Prostate gland (tissue), 2 donors: ENCODE measurements at regions not wholly inside any gene's neighbourhood (a gene's known extent, or its start where the extent isn't known, plus 50 kb on each side); places are given as distances from the start of the nearest gene placed in this dataset.
A peak's percentile ranks its signal among the peaks of the same experiment; 100 is the strongest.

Experiments
- DNase-seq: peaks from one replicate; pipeline ENCODE4 v3.0.0-alpha.2; 2019; ENCODE audit warnings: low spot score
- H3K27ac ChIP-seq, 2 donors: fragments of 200-600 bp; sonication (generic); 2 replicates each; pipeline ENCODE4 v1.5.1; 2017 to 2019
- H3K27me3 ChIP-seq: fragments of 200-600 bp; sonication (generic); replicated peaks from 2 replicates; pipeline ENCODE4 v1.5.1; 2019; ENCODE audit not compliant: insufficient read depth
- H3K36me3 ChIP-seq, 2 donors: fragments of 200-600 bp; sonication (generic); 1 replicate in 1 of 2; 2 replicates in 1 of 2; pipeline versions ENCODE4 v1.5.1 to v1.8.1; 2017 to 2019
- H3K4me1 ChIP-seq: fragments of 200-600 bp; sonication (generic); replicated peaks from 2 replicates; pipeline ENCODE4 v1.5.1; 2019
- H3K4me3 ChIP-seq, 2 donors: fragments of 200-600 bp; sonication (generic); 2 replicates each; pipeline ENCODE4 v1.5.1; 2017 to 2019
- H3K9me3 ChIP-seq: fragments of 200-600 bp; sonication (generic); 2 replicates; pipeline ENCODE4 v1.5.1; 2017
- POLR2A ChIP-seq: fragments of 450-650 bp; IDR thresholded peaks from one replicate; pipeline ENCODE4 v1.6.1; 2016; ENCODE audit warnings: antibody characterized with exemption, mild to moderate bottlenecking
- POLR2AphosphoS5 ChIP-seq: sonication (generic); formaldehyde crosslinking; IDR thresholded peaks from one replicate; pipeline ENCODE4 v1.6.1; 2017; ENCODE audit warnings: antibody characterized with exemption
- WGBS: methylation state at CpG from one replicate; pipeline ENCODE4 v1.1.5; 2018; 5-methylcytosine and 5-hydroxymethylcytosine counted together
- intact Hi-C: fragments of 100-400 bp; cut with DNase I; formaldehyde crosslinking; loops from one replicate; pipeline ENCODE4 v1.14.2; 2022
- TF ChIP-seq, protein P1 (sequence below), 4 experiments: fragments of 200-600 bp in 2 of 4; fragments of 450-650 bp in 2 of 4; sonication (generic) in 2 of 4; IDR thresholded peaks; 1 replicate in 3 of 4; 2 replicates in 1 of 4; pipeline ENCODE4 v1.5.1; 2016 to 2019; ENCODE audit warnings: antibody characterized with exemption in 4 of 4, mild to moderate bottlenecking in 2 of 4, moderate library complexity in 2 of 4

DNA sequence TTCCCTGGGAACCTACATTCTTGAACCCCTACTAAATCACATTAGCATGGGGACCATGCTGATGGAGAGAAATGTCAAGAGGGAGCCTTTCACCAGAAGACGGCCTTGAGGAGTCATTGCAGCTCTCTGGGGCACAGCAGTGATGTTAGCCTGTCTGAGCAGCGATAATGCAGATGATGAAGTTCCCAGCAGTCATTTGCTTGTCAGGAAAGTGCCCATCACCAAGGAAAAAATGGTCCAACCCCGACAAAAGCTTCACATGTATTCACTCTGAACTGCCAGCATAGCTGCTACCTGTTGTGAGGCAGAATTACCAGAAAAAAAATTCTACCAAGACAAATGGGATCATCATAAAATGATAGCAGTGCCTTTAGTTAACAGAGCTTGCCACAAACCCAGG, 238.4 kb upstream of the UMPS start:
- DNase-seq, result no peak
- intact Hi-C loops, result loop anchor here (2.0 kb wide), 1 partner anchor 57 kb away; no protein-coding TSS in a partner anchor
- 97% methylated on average over 3 of the region's 3 CpGs for WGBS

DNA sequence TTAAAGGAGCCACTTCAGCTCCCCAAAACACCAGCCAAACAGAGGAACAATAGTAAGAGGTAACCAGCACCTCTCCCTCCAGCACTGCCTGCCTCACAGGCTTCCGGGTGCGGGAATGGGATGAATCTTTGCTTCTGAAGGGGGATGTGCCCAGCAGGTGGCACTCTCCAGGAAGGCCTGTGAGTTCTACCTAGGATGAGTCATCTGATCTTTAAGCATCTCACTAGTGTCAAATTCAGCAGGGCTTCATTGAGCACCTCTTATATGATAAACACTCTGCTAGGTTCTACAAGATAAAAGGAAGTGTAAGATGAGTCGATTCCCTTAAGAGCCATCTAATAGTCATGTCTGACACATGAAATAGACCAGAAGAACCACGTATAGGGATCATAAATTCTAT, 237.4 kb upstream of the UMPS start:
- intact Hi-C loops, result loop anchor here (2.0 kb wide), 1 partner anchor 56 kb away; no protein-coding TSS in a partner anchor
- no peaks in the 10 kb centered on the region for H3K4me1 ChIP-seq
- TF ChIP-seq, protein P1, sequence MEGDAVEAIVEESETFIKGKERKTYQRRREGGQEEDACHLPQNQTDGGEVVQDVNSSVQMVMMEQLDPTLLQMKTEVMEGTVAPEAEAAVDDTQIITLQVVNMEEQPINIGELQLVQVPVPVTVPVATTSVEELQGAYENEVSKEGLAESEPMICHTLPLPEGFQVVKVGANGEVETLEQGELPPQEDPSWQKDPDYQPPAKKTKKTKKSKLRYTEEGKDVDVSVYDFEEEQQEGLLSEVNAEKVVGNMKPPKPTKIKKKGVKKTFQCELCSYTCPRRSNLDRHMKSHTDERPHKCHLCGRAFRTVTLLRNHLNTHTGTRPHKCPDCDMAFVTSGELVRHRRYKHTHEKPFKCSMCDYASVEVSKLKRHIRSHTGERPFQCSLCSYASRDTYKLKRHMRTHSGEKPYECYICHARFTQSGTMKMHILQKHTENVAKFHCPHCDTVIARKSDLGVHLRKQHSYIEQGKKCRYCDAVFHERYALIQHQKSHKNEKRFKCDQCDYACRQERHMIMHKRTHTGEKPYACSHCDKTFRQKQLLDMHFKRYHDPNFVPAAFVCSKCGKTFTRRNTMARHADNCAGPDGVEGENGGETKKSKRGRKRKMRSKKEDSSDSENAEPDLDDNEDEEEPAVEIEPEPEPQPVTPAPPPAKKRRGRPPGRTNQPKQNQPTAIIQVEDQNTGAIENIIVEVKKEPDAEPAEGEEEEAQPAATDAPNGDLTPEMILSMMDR (IDR thresholded peaks at IDR 0.05), result peak in 3 of 4 experiments; percentile 36 to 51 (median 45)
- TF ChIP-seq POLR2A, result no peak
- H3K27me3 ChIP-seq, result no peaks in the 10 kb centered on the region
- H3K9me3 ChIP-seq, result no peaks in the 10 kb centered on the region
- no peaks in the 10 kb centered on the region for H3K36me3 ChIP-seq
- WGBS, result 90% methylated on average over 4 of the region's 4 CpGs
- peak; percentile 38 for DNase-seq
- H3K27ac ChIP-seq, result no peak overlapping the region
- no peak overlapping the region for H3K4me3 ChIP-seq

More for the DNA sequence above, 238.4 kb upstream of the UMPS start:
- Histone ChIP-seq H3K27ac (no peak overlapping the region), H3K4me3 (no peak overlapping the region), H3K27me3 (no peaks in the 10 kb centered on the region), H3K36me3 (no peaks in the 10 kb centered on the region), H3K4me1 (no peaks in the 10 kb centered on the region), H3K9me3 (no peaks in the 10 kb centered on the region)
- TF ChIP-seq POLR2A (no peak), POLR2AphosphoS5 (no peak)
- TF ChIP-seq, protein P1 (IDR thresholded peaks at IDR 0.05), result no peak

DNA sequence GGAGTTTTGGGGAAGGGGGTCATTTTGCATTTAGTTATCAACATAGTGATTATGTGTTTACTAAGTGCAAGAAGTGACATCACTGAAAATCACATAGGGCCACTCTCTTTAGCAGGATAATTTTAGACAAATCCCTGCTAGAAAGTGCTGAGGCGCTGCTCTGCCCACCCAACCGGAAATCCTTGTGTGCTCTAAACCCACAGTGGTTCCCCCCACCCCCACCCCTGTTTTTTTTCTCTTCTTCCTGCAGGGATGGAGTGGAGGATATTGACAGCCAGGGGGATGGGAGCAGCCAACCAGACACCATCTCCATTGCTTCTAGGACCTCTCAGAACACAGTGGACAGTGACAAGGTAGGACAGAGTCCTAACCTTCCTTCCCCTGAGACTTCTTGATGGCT, 234.2 kb upstream of the UMPS start:
- intact Hi-C loops, result no loop called here
- DNase-seq, result no peak
- Histone ChIP-seq H3K27me3 (no peaks in the 10 kb centered on the region), H3K4me1 (no peaks in the 10 kb centered on the region), H3K27ac (no peak overlapping the region), H3K9me3 (no peaks in the 10 kb centered on the region), H3K4me3 (no peak overlapping the region), H3K36me3 (no peaks in the 10 kb centered on the region)
- TF ChIP-seq, protein P1 (IDR thresholded peaks at IDR 0.05), result no peak
- TF ChIP-seq POLR2AphosphoS5 (no peak), POLR2A (no peak)
- WGBS, result 80% methylated on average over 2 of the region's 2 CpGs

DNA sequence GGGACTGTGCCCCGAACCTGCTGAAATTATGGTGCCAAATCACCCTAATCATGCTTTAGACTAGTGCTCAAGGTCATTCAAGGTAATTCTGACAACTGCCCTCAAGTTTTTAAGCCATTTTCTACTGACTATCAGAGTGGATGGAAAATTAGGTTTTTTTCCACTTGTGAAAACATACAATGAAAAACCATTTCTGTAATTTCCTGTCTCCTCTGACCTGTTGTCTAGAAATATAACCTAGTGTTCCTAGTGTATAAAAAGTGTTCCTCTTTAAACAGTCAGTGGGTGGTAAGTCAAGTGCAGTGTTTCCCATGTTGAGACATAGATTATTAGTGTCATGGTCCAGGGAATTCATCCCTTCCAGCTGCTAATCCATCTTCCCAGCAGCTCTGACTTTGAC, 232.8 kb upstream of the UMPS start:
- Histone ChIP-seq H3K4me3 (no peak overlapping the region), H3K27ac (no peak overlapping the region), H3K36me3 (no peaks in the 10 kb centered on the region), H3K9me3 (no peaks in the 10 kb centered on the region), H3K27me3 (no peaks in the 10 kb centered on the region), H3K4me1 (no peaks in the 10 kb centered on the region)
- 88% methylated on average over 1 of the region's 1 CpG for WGBS
- TF ChIP-seq POLR2A (no peak), POLR2AphosphoS5 (no peak)
- TF ChIP-seq, protein P1 (IDR thresholded peaks at IDR 0.05), result no peak
- intact Hi-C loops, result no loop called here
- no peak for DNase-seq

DNA sequence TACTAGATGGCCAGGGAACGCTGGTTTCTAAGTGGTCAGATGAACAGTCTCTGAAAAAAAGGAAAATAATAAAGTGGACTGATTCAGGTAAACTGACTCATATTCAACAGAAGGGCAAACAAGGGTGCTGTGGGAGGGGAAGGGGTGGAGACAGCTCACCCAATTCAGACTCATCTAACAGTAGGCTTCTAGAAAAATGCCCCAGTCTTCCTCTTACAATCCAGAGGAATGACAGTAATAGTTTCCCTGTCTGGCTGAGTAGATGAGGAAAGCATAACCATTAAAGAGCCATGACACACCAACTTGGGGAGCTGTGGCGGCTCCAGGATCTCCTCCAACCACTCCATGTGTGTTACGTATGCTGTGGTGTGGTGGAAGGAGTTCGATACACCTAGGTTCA, 231.4 kb upstream of the UMPS start:
- Histone ChIP-seq H3K4me3 (no peak overlapping the region), H3K27me3 (no peaks in the 10 kb centered on the region), H3K4me1 (no peaks in the 10 kb centered on the region), H3K36me3 (no peaks in the 10 kb centered on the region), H3K9me3 (no peaks in the 10 kb centered on the region), H3K27ac (no peak overlapping the region)
- no peak for DNase-seq
- 94% methylated on average over 4 of the region's 4 CpGs for WGBS
- intact Hi-C loops, result no loop called here
- no peak for TF ChIP-seq POLR2A
- TF ChIP-seq POLR2AphosphoS5, result no peak
- TF ChIP-seq, protein P1 (IDR thresholded peaks at IDR 0.05), result no peak
